Chondrocyte (in vitro differentiated cells): ENCODE measurements at regions not wholly inside any gene's neighbourhood (a gene's known extent, or its start where the extent isn't known, plus 50 kb on each side); places are given as distances from the start of the nearest gene placed in this dataset.

ENCODE experiments used
- DNase-seq: peaks from one replicate; pipeline ENCODE4 v3.0.0; 2021; ENCODE audit warnings: mixed read lengths, low spot score
- H3K27ac Mint-ChIP-seq: one replicate; pipeline ENCODE4 v1.8.0; 2021; ENCODE audit warnings: mild to moderate bottlenecking, moderate library complexity, mixed read lengths; ENCODE audit not compliant: unreplicated experiment
- H3K27me3 Mint-ChIP-seq: 2 replicates; pipeline ENCODE4 v1.8.0; 2021; ENCODE audit warnings: low read depth, mixed read lengths
- H3K36me3 Mint-ChIP-seq: 2 replicates; pipeline ENCODE4 v1.8.0; 2021; ENCODE audit warnings: low read depth, mixed read lengths
- H3K4me1 Mint-ChIP-seq: 2 replicates; pipeline ENCODE4 v1.8.0; 2021; ENCODE audit warnings: low read depth, mild to moderate bottlenecking, mixed read lengths
- H3K4me3 Mint-ChIP-seq: one replicate; pipeline ENCODE4 v1.8.0; 2021; ENCODE audit warnings: mild to moderate bottlenecking, moderate library complexity, mixed read lengths; ENCODE audit not compliant: unreplicated experiment
- H3K9me3 Mint-ChIP-seq: 2 replicates; pipeline ENCODE4 v1.8.0; 2021; ENCODE audit warnings: low read depth, mixed read lengths
- TF ChIP-seq, protein P1 (sequence below): fragments of 200-600 bp; sonication (generic); IDR thresholded peaks from 2 replicates; pipeline ENCODE4 v1.5.0; 2021; ENCODE audit warnings: antibody characterized with exemption, mild to moderate bottlenecking, moderate library complexity

DNA sequence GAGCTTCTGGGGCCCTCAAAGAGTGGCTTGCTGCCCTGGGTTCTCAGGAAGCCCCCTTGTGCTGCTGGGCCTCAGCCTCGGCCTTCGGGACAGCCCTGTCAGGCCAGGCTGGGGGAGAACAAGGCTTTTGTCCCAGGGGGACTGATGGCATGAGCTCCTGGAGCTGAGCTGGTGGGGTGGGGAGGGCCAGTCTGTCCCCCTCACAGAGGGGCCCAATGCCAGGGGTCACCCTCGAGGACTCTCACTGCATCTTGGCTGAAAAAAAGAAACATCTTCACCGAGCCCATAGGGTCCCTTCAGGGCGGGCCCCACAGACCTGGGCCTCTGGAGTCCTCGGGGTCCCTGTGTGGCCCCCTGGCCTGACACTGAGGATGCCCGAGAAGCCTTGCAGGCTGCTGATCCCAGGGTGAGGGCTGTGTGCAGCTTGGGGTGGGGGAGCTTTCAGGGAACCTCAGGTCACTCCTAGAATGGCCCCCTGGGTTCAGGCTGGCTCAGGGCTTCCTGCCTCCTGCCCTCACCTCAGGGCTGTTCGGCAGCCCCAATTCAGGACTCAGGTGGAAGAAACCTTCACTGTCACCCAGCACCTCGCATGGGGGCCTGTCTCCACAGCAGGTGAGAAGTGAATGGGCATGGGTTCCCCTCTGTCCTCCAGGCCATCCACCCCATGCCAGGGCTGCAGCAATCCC is 90.5 kb downstream of the TNFRSF13B start:
- H3K9me3 Mint-ChIP-seq, result peaks cover 9% of the 10 kb centered on the region
- H3K4me1 Mint-ChIP-seq, result no peaks in the 10 kb centered on the region
- DNase-seq, result no peak
- H3K4me3 Mint-ChIP-seq, result no peak overlapping the region
- no peaks in the 10 kb centered on the region for H3K36me3 Mint-ChIP-seq
- no peak overlapping the region for H3K27ac Mint-ChIP-seq
- TF ChIP-seq, protein P1, sequence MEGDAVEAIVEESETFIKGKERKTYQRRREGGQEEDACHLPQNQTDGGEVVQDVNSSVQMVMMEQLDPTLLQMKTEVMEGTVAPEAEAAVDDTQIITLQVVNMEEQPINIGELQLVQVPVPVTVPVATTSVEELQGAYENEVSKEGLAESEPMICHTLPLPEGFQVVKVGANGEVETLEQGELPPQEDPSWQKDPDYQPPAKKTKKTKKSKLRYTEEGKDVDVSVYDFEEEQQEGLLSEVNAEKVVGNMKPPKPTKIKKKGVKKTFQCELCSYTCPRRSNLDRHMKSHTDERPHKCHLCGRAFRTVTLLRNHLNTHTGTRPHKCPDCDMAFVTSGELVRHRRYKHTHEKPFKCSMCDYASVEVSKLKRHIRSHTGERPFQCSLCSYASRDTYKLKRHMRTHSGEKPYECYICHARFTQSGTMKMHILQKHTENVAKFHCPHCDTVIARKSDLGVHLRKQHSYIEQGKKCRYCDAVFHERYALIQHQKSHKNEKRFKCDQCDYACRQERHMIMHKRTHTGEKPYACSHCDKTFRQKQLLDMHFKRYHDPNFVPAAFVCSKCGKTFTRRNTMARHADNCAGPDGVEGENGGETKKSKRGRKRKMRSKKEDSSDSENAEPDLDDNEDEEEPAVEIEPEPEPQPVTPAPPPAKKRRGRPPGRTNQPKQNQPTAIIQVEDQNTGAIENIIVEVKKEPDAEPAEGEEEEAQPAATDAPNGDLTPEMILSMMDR, result no peak
- peaks cover 7% of the 10 kb centered on the region for H3K27me3 Mint-ChIP-seq

DNA sequence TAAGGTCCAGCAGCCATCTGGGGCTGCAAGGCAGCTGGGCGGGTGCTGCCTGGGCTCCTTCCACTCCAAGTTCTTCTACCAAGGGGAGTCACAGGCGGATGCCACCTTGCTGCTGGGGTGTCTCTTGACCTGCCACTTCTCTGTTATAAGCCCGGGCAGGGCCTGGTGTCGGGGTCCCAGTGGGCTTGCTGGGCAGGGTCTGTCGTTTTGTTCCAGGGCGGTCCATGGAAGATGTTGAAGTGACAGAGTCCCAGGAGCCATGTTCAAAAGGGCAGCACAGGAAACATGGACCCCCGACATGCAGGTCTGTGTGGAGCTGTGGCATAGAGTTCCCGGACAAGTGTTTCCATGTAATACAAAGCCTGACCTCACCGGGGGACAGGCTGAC is 91.1 kb downstream of the TNFRSF13B start:
- no peak overlapping the region for H3K4me3 Mint-ChIP-seq
- peaks cover 9% of the 10 kb centered on the region for H3K9me3 Mint-ChIP-seq
- no peak for DNase-seq
- TF ChIP-seq, protein P1, result no peak
- H3K4me1 Mint-ChIP-seq, result peaks cover 3% of the 10 kb centered on the region
- no peaks in the 10 kb centered on the region for H3K36me3 Mint-ChIP-seq
- peaks cover 7% of the 10 kb centered on the region for H3K27me3 Mint-ChIP-seq
- no peak overlapping the region for H3K27ac Mint-ChIP-seq

DNA sequence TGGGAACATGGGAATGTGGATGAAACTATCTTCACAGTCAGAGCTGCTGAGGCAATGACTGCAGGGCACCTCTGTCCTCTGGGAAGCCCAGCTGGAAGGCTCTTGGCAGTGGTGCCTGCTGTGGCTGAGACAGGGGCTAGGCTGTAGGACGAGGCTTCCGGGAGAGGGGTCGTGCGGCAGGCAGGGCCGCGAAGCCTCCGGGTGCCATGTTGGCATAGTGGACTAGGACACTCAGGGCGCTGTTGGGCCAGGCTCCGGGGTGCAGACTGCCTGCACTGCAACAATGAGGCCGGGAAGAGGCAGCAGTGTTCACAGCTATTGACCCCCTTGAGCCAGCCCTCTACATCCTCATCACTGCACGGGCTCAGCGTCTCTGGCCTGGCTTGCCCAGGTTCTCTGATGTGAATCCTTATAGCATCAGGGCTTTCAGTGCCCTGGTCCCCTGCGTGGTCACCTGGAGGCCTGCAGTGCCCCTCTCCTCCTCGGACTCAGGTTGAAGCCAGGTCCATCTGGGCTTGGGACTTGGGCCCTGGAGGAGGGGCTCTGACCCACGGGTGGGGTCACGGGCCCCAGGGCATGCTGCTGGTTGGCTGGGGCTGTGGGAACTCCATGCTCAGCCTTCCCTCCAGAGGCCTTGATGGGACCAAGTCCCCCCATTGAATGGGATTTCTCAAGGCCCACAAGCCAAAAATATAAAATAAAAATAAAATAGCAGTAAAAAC is 91.6 kb downstream of the TNFRSF13B start:
- H3K36me3 Mint-ChIP-seq, result no peaks in the 10 kb centered on the region
- no peak overlapping the region for H3K4me3 Mint-ChIP-seq
- peaks cover 7% of the 10 kb centered on the region for H3K27me3 Mint-ChIP-seq
- H3K4me1 Mint-ChIP-seq, result peaks cover 6% of the 10 kb centered on the region
- H3K27ac Mint-ChIP-seq, result no peak overlapping the region
- DNase-seq, result no peak
- H3K9me3 Mint-ChIP-seq, result peaks cover 9% of the 10 kb centered on the region
- TF ChIP-seq, protein P1, result no peak

DNA sequence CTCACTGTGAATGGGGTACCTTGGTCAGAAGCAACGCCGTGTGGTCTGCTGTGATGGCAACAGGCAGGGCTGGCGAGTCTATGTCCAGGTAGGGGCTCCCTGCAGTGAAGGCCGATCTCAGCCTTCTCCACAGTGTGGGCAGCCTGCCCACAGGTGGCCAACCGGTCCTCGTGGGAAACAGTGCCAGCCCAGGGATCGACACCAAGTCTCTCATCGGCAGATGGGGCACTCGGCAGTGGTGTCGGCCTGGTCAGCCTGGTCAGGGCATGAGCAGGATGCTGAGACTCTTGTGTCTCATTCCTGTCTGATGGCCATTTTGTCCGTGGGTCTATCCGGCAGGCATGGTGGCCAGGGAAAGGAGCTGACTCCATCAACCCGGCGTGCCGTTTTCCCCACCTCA is 92.2 kb downstream of the TNFRSF13B start:
- no peak overlapping the region for H3K27ac Mint-ChIP-seq
- H3K36me3 Mint-ChIP-seq, result no peaks in the 10 kb centered on the region
- H3K27me3 Mint-ChIP-seq, result peaks cover 7% of the 10 kb centered on the region
- H3K9me3 Mint-ChIP-seq, result peaks cover 9% of the 10 kb centered on the region
- DNase-seq, result no peak
- H3K4me1 Mint-ChIP-seq, result peaks cover 6% of the 10 kb centered on the region
- no peak overlapping the region for H3K4me3 Mint-ChIP-seq
- TF ChIP-seq, protein P1, result no peak

DNA sequence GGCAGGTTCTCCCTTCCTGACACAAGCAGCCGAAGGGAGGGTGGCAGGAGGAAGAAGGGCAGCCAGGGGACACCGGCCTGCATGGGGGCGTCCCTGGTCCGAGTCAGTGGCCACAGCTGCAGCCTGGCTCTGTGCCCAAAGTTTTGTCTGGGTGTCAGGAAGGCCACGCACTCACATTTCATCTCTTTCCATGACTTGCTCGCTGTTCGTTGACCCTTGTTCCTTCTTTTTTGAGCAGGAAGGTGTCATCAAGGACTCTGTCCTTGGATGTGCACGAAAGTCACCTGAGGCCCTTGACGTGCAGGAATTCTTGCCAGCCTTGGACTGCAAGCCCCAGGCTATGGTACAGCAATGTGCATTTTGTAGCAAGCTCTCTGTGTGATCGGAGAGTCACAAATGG is 93.3 kb downstream of the TNFRSF13B start:
- H3K4me1 Mint-ChIP-seq, result peaks cover 6% of the 10 kb centered on the region
- no peaks in the 10 kb centered on the region for H3K36me3 Mint-ChIP-seq
- H3K4me3 Mint-ChIP-seq, result no peak overlapping the region
- H3K27me3 Mint-ChIP-seq, result peaks cover 9% of the 10 kb centered on the region
- TF ChIP-seq, protein P1, result no peak
- no peak for DNase-seq
- no peak overlapping the region for H3K27ac Mint-ChIP-seq
- H3K9me3 Mint-ChIP-seq, result peaks cover 9% of the 10 kb centered on the region
